ENCODE measurements at regions not wholly inside any gene's neighbourhood (a gene's known extent, or its start where the extent isn't known, plus 50 kb on each side); places are given as distances from the start of the nearest gene placed in this dataset. TPM values are rescaled to one million over a fixed set of nuclear protein-coding genes. Genes with fewer than 3 reads are reported as not detected.

- WGBS: 80% methylated on average over 1 of the region's 1 CpG
- no peak overlapping the region for H4K8ac ChIP-seq (ENCODE audit: low read length)
- H3K4me3 ChIP-seq (ENCODE audit: insufficient read depth in 1 of 2, low read depth in 1 of 2, low read length in 2 of 2): no peak overlapping the region
Observed at GRCh38 chr1:232754930-232755329, 50.3 kb upstream of the MAP10 start.

More at GRCh38 chr1:232754930-232755329, 50.3 kb upstream of the MAP10 start:
- Histone ChIP-seq H3K4me2 (ENCODE audit: low read length, poor library complexity, severe bottlenecking) (no peak overlapping the region), H4K91ac (ENCODE audit: low read length) (no peak overlapping the region), H2AK5ac (ENCODE audit: low read length, severe bottlenecking) (no peak overlapping the region), H3K79me1 (replicated peaks; ENCODE audit: low read length, poor library complexity, severe bottlenecking) (no peaks in the 10 kb centered on the region), H2BK5ac (ENCODE audit: low read depth, low read length, poor library complexity, severe bottlenecking) (no peak overlapping the region), H3K23ac (ENCODE audit: low read length in 2 of 2) (no peak overlapping the region), H2BK15ac (ENCODE audit: low read depth, poor library complexity, severe bottlenecking) (no peak overlapping the region), H3K18ac (ENCODE audit: low read depth in 1 of 2, low read length in 2 of 2) (no peak overlapping the region), H3K9me3 (ENCODE audit: control insufficient read depth, low read length) (no peaks in the 10 kb centered on the region), H3K36me3 (ENCODE audit: control insufficient read depth in 1 of 2, insufficient read depth in 2 of 2, low read depth in 1 of 2, low read length in 2 of 2) (no peaks in the 10 kb centered on the region), H3K9ac (ENCODE audit: low read length) (no peak overlapping the region), H2BK120ac (ENCODE audit: low read depth, low read length) (no peak overlapping the region), H3K14ac (ENCODE audit: low read length in 2 of 2) (no peak overlapping the region), H3K27me3 (ENCODE audit: control insufficient read depth in 1 of 2, insufficient read depth in 1 of 2, low read length in 2 of 2) (no peaks in the 10 kb centered on the region), H3K4me1 (ENCODE audit: control insufficient read depth, insufficient read depth, low read depth, low read length) (no peaks in the 10 kb centered on the region), H2BK12ac (ENCODE audit: low read length in 2 of 2) (no peak overlapping the region), H2AFZ (ENCODE audit: low read depth, low read length) (no peak overlapping the region), H3K27ac (ENCODE audit: low read length, poor library complexity, severe bottlenecking) (no peak overlapping the region), H3K4ac (ENCODE audit: low read depth in 1 of 2, low read length in 2 of 2) (no peak overlapping the region)
- DNase-seq: no peak

Small RNAs in the stretch of these regions (small RNA-seq; reads per million reads assigned to genes)
- gene RNU6-1211P (ENCODE audit: low read depth): not detected
